ENCODE measurements at regions not wholly inside any gene's neighbourhood (a gene's known extent, or its start where the extent isn't known, plus 50 kb on each side); places are given as distances from the start of the nearest gene placed in this dataset.

DNA sequence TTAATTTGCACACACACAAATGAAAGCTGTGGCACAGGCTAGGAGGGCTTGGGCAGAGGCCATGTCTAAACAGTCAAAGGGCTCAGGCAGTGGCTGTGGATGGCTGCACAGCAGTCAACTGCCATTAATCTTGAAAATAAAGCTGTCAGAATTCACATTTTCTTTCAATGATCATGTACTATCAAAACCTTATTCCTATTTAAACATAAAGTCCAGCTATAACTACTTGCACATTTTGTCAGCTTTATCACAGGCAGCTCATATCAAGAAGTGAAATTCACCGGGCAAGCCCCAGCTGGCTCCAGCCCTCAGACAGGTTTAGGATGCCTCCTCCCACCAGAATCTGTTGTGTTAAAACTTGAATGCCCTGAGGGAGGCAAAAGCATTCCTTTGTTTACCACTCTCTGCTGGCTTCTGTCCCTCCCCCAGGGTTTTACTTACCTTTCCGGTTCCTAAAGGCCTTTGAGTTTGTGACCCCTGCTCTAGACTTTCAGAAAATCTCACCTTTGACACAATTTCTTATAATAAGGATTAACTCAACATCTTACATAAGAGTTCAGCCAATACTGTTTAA, 54.9 kb upstream of the GRAMD2B start:
- Mint-ChIP-seq H3K27me3 (ENCODE audit: insufficient read depth) (no peaks in the 10 kb centered on the region; the same call in 1 of the 2 replicates), H3K4me3 (no peak overlapping the region), H3K9me3 (no peaks in the 10 kb centered on the region), H3K4me1 (ENCODE audit: low read depth) (peaks cover 86% of the 10 kb centered on the region), H3K27ac (no peak overlapping the region; the same call in 1 of the 2 replicates), H3K36me3 (ENCODE audit: low read depth) (no peaks in the 10 kb centered on the region; the same call in 1 of the 2 replicates)
- no peak for DNase-seq
- TF ChIP-seq, protein P1, sequence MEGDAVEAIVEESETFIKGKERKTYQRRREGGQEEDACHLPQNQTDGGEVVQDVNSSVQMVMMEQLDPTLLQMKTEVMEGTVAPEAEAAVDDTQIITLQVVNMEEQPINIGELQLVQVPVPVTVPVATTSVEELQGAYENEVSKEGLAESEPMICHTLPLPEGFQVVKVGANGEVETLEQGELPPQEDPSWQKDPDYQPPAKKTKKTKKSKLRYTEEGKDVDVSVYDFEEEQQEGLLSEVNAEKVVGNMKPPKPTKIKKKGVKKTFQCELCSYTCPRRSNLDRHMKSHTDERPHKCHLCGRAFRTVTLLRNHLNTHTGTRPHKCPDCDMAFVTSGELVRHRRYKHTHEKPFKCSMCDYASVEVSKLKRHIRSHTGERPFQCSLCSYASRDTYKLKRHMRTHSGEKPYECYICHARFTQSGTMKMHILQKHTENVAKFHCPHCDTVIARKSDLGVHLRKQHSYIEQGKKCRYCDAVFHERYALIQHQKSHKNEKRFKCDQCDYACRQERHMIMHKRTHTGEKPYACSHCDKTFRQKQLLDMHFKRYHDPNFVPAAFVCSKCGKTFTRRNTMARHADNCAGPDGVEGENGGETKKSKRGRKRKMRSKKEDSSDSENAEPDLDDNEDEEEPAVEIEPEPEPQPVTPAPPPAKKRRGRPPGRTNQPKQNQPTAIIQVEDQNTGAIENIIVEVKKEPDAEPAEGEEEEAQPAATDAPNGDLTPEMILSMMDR (IDR thresholded peaks at IDR 0.05), result no peak

- H3K27me3 Mint-ChIP-seq (ENCODE audit: insufficient read depth), result no peaks in the 10 kb centered on the region; the same call in 1 of the 2 replicates
- H3K4me1 Mint-ChIP-seq (ENCODE audit: low read depth), result peaks cover 86% of the 10 kb centered on the region
- TF ChIP-seq, protein P1 (IDR thresholded peaks at IDR 0.05), result no peak
- H3K4me3 Mint-ChIP-seq, result no peak overlapping the region
- H3K9me3 Mint-ChIP-seq, result no peaks in the 10 kb centered on the region
- DNase-seq, result no peak
- no peak overlapping the region for H3K27ac Mint-ChIP-seq
- no peaks in the 10 kb centered on the region for H3K36me3 Mint-ChIP-seq (ENCODE audit: low read depth)
Measured at GRCh38 chr5:126369083-126369482, 54.1 kb upstream of the GRAMD2B start.

DNA sequence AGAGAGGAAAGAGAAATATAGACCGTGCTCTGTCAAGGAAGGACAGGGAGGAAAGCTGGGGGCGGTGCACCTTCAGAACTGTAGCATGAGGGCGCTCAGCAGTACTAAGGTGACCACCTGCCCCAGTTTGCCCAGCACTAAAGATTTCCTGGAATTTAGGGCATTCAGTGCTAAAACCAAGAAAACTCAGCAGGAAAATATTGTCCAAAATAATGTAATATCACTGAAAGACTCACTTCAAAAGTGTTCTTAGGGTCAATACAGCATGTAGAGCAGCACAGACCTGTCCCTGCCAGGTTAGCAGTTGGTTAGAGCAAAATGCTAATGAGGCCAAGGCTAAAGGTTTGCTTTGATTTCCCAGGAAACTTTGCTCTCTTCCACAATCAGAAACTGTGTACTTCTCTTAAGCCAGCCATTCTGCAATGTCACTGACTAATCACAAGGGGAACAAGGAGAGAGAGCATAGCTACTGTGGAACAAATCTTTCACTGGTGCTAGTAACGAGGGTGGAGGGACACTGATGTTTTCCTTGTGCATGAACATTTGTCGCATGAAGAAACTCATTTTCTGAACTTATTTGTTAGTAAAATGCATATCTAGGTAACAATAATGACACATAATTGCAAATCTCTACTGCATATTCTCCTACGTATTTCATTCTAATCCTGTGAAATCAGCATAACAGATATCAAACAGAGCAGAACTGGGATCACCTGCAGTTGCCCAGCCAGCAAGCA, 53.0 kb upstream of the GRAMD2B start:
- Mint-ChIP-seq H3K4me1 (ENCODE audit: low read depth) (peaks cover 83% of the 10 kb centered on the region), H3K36me3 (ENCODE audit: low read depth) (no peaks in the 10 kb centered on the region), H3K27ac (peak overlapping the region; percentile 77), H3K9me3 (no peaks in the 10 kb centered on the region), H3K4me3 (peak overlapping the region; percentile 10; the same call in 1 of the 2 replicates), H3K27me3 (ENCODE audit: insufficient read depth) (no peaks in the 10 kb centered on the region)
- DNase-seq, result peak; percentile 39
- TF ChIP-seq, protein P1 (IDR thresholded peaks at IDR 0.05), result peak; percentile 49

- Mint-ChIP-seq H3K27me3 (ENCODE audit: insufficient read depth) (no peaks in the 10 kb centered on the region), H3K4me3 (peak overlapping the region; percentile 10; the same call in 1 of the 2 replicates), H3K4me1 (ENCODE audit: low read depth) (peaks cover 79% of the 10 kb centered on the region), H3K27ac (peak overlapping the region; percentile 77), H3K9me3 (no peaks in the 10 kb centered on the region), H3K36me3 (ENCODE audit: low read depth) (no peaks in the 10 kb centered on the region)
- TF ChIP-seq, protein P1 (IDR thresholded peaks at IDR 0.05), result no peak
- peak; percentile 66 for DNase-seq
Measured at GRCh38 chr5:126370796-126371718, 52.2 kb upstream of the GRAMD2B start.

- TF ChIP-seq, protein P1 (IDR thresholded peaks at IDR 0.05), result no peak
- H3K9me3 Mint-ChIP-seq, result no peaks in the 10 kb centered on the region
- peak overlapping the region; percentile 3; the same call in 1 of the 2 replicates for H3K4me3 Mint-ChIP-seq
- no peaks in the 10 kb centered on the region for H3K36me3 Mint-ChIP-seq (ENCODE audit: low read depth)
- peak; percentile 91 for DNase-seq
- H3K4me1 Mint-ChIP-seq (ENCODE audit: low read depth), result peaks cover 81% of the 10 kb centered on the region
- no peaks in the 10 kb centered on the region for H3K27me3 Mint-ChIP-seq (ENCODE audit: insufficient read depth)
- peak overlapping the region; percentile 85 for H3K27ac Mint-ChIP-seq
Measured at GRCh38 chr5:126373375-126374108, 49.7 kb upstream of the GRAMD2B start.

All from HFFc6 (cell line).